ENCODE measurements at regions not wholly inside any gene's neighbourhood (a gene's known extent, or its start where the extent isn't known, plus 50 kb on each side); places are given as distances from the start of the nearest gene placed in this dataset.

DNA sequence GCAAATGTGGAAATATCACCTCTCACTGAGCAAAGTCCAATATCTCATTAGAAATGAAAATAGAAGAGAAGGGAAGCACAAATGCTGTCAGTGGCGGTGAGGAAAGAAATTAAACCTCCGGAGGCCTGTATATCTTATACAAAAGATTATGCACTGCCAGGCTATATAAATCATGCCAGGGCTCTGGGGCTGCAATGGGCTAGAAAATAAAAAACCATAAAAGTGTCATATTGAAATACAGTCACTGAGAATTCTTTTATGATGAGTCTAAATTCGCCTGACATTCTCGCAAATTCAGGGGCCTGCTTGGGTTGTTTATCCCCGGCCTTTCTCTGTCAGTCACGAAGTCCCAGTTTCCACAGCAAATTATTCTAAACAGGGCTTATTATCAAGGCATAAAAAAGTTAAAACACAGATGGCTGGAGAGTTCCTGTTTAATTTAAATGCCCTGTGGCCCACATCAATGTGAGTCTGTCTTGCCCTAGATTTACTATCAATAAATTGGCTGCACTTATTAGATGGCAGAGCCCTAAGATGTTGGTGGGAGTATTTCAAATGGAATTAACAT lies 193.8 kb downstream of the SNX10 start:
- Mint-ChIP-seq H3K36me3 (ENCODE audit: low read depth) (no peaks in the 10 kb centered on the region), H3K4me1 (ENCODE audit: low read depth) (no peaks in the 10 kb centered on the region), H3K27ac (no peak overlapping the region), H3K4me3 (no peak overlapping the region), H3K9me3 (no peaks in the 10 kb centered on the region), H3K27me3 (ENCODE audit: insufficient read depth) (peaks cover 9% of the 10 kb centered on the region)
- DNase-seq (ENCODE audit: low spot score): no peak
- intact Hi-C loops (cut with micrococcal nuclease): no loop called here

DNA sequence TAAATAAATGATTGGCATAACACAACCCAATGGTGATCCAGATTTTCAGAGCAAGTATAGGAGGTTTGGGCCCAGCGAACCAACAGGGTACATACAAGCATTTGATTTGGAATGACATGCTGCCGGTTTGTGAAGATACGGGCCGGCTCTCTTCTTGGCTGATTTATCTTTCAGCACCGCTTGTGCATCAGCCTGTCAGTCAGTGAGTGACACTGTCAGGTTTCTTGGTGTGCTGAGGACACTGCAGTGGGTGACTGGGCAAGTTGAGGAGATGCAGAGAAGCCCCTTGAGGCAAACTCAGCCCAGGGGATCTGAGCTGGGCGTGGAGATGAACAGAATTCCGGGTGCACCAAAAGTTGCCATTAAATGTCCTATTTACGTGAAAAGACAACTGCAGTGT lies 194.5 kb downstream of the SNX10 start:
- H3K4me1 Mint-ChIP-seq (ENCODE audit: low read depth): no peaks in the 10 kb centered on the region

DNA sequence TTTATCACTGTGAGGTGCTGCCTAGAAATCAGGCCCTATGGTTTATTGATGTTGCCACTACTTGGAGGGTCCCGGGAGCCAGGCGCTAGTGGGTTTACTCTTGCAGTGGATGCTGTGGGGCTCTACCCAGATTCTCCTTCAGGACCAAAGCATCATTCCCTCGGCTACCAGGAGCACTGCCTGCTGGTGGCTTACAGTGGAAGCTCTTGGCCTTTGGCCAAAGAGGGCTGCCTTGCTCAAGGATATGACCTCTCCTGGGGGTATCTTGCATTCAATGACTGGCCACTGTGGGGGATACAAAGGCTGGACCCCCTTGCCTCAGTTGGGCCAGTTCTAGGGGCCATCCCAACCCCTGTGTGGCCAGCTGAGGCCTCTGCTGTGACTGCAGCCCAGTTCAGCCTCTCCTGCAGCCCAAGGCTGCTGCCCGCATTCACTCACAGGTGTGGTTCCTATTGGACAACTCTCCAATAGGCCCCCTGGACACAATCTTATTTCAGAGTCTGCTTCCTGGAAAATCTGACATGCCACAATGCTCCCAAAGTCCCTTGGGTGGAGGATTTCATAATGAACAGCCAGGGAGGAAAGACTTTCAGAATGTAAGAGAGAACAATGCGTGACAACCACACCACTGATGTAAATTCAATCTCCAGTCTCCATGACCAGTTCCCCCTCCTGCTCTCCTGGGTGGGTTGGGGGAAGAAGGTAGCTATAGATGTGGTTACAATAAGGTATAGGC lies 196.3 kb downstream of the SNX10 start:
- peaks cover 3% of the 10 kb centered on the region for H3K27me3 Mint-ChIP-seq (ENCODE audit: insufficient read depth)
- DNase-seq (ENCODE audit: low spot score): no peak
- no peak overlapping the region for H3K27ac Mint-ChIP-seq
- no peak overlapping the region for H3K4me3 Mint-ChIP-seq
- H3K9me3 Mint-ChIP-seq: no peaks in the 10 kb centered on the region
- no peaks in the 10 kb centered on the region for H3K36me3 Mint-ChIP-seq (ENCODE audit: low read depth)
- no peaks in the 10 kb centered on the region for H3K4me1 Mint-ChIP-seq (ENCODE audit: low read depth)
- intact Hi-C loops (cut with micrococcal nuclease): no loop called here

More for the DNA sequence above, 194.5 kb downstream of the SNX10 start:
- intact Hi-C loops (cut with micrococcal nuclease): no loop called here
- no peak for DNase-seq (ENCODE audit: low spot score)
- Mint-ChIP-seq H3K27me3 (ENCODE audit: insufficient read depth) (peaks cover 8% of the 10 kb centered on the region), H3K9me3 (no peaks in the 10 kb centered on the region), H3K27ac (no peak overlapping the region), H3K4me3 (no peak overlapping the region), H3K36me3 (ENCODE audit: low read depth) (no peaks in the 10 kb centered on the region)

DNA sequence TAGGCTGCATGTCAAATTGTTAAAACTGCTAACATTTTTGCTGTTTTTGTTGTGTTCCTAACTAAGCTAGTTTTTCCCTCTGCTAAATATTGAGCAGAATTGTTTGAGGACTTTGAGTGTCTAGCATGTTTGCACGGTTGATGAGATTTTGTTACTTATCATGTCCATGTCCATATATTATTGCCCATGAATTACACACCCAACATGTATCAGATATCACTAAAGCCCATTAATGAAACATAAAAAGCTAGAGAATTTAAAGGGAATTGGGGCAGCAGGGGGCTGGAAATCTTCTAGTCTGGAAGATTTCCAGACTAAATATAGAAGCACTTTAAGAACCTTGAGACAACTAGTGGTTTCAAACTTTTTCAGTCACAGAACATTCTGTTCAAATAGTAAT lies 197.7 kb downstream of the SNX10 start:
- DNase-seq (ENCODE audit: low spot score): no peak
- H3K36me3 Mint-ChIP-seq (ENCODE audit: low read depth): no peaks in the 10 kb centered on the region
- no peaks in the 10 kb centered on the region for H3K4me1 Mint-ChIP-seq (ENCODE audit: low read depth)
- no peak overlapping the region for H3K27ac Mint-ChIP-seq
- no peaks in the 10 kb centered on the region for H3K9me3 Mint-ChIP-seq
- intact Hi-C loops (cut with micrococcal nuclease): no loop called here
- H3K27me3 Mint-ChIP-seq (ENCODE audit: insufficient read depth): peaks cover 2% of the 10 kb centered on the region
- H3K4me3 Mint-ChIP-seq: no peak overlapping the region

DNA sequence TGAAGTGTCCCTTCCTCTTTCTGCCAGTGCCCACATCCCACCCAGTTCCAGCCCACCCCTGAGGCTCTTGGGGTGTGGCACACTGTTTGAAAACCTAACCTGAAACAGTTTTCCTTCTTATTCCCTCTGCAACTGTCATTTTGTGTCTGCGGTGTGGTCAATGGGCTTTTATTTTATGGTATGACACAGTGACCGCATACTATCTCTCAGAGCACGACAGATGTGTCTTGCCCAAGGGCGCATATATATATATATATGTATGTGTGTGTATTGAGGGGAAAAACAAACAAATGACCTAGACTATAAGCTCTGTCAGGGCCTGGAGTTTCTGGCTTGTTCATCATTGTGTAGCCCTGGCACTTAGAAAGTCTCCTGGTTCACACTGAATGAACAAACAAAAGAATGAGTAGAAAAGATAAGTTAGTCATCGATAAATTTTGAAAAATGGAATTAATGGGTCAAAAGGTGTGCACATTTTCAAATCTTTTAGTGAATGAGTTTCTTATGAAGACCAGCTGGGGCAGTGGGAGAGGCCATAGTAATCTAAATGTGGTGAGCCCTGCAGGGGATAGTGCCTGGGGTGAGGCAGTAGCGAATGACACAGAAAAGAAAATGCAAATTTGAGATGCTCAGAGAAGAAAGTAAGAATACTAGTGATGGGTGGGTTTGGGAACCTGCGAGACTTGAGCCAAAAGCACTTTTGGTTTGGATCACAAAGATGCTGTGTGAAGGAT lies 198.4 kb downstream of the SNX10 start:
- Mint-ChIP-seq H3K9me3 (no peaks in the 10 kb centered on the region), H3K4me3 (no peak overlapping the region), H3K36me3 (ENCODE audit: low read depth) (no peaks in the 10 kb centered on the region), H3K27me3 (ENCODE audit: insufficient read depth) (peaks cover 3% of the 10 kb centered on the region), H3K4me1 (ENCODE audit: low read depth) (no peaks in the 10 kb centered on the region), H3K27ac (no peak overlapping the region)
- no peak for DNase-seq (ENCODE audit: low spot score)
- intact Hi-C loops (cut with micrococcal nuclease): no loop called here

DNA sequence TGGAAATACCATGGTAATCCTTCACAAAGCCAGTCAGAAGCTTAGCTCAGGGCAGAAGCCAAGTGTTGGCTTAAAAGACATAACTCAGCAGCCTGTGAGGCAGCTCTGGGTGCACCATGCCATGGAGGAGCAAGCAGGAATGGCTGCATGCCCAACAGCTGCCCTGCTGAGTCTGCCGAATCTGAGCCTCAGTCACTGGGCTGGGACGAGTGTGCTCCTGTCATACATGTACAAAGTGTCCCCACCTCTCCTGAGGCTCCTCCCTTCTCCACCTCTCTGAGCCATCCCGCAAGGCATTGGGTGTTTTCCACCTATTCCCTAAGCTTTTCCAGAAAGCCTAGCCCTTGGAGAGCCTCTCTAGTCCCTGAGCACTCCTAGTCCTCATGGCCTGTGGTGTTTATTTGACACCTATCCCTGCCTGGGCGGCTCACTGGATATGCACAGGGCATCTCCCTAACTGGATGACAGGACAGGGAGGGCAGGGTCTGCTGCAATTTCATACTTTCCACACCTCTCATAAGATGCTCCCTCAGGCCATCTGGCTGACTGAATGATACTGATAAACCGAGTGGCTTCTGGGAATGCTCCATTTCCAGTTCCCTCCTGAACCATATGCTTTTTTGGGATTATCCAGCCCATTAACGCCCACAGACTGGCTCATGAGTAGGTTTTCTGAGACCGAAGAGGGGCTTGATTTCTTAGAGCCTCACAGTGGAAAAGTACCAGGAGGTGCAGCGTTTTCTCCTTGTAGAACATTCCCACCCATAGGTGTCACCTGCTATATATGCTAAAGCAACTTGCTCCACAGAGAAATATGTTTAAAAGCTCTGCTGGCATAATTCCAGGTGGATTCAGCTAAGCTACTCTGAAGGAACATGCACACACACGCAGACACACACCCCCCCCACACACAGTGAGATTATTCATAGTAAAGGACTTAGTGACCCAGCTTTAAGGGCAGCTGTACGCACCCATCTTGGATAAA lies 199.3 kb downstream of the SNX10 start:
- no peak for DNase-seq (ENCODE audit: low spot score)
- no peaks in the 10 kb centered on the region for H3K9me3 Mint-ChIP-seq
- intact Hi-C loops (cut with micrococcal nuclease): no loop called here
- H3K4me3 Mint-ChIP-seq: no peak overlapping the region
- H3K36me3 Mint-ChIP-seq (ENCODE audit: low read depth): no peaks in the 10 kb centered on the region
- no peak overlapping the region for H3K27ac Mint-ChIP-seq
- peaks cover 3% of the 10 kb centered on the region for H3K27me3 Mint-ChIP-seq (ENCODE audit: insufficient read depth)
- H3K4me1 Mint-ChIP-seq (ENCODE audit: low read depth): no peaks in the 10 kb centered on the region

DNA sequence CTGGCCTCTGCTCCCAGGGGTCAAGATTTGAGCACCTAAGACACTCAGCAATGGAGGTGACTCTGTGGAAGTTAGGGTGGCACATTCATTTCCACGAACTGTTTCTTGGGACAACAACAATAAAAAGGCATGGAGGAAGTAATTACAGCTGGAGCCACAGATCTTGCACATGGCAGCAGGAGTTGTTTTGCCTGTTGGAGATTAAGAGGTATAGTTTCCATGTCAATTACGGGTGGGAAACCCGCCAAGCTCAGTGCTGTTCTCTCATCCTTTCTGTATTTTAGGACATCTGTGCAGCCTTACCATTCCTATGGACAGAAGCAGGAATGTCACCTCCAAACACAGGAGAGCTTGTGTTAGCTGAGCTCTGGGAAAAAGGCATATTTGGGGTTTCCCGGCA lies 201.2 kb downstream of the SNX10 start:
- intact Hi-C loops (cut with micrococcal nuclease): no loop called here
- H3K27ac Mint-ChIP-seq: no peak overlapping the region
- peaks cover 3% of the 10 kb centered on the region for H3K27me3 Mint-ChIP-seq (ENCODE audit: insufficient read depth)
- no peaks in the 10 kb centered on the region for H3K9me3 Mint-ChIP-seq
- no peaks in the 10 kb centered on the region for H3K36me3 Mint-ChIP-seq (ENCODE audit: low read depth)
- no peaks in the 10 kb centered on the region for H3K4me1 Mint-ChIP-seq (ENCODE audit: low read depth)
- H3K4me3 Mint-ChIP-seq: no peak overlapping the region
- DNase-seq (ENCODE audit: low spot score): no peak

DNA sequence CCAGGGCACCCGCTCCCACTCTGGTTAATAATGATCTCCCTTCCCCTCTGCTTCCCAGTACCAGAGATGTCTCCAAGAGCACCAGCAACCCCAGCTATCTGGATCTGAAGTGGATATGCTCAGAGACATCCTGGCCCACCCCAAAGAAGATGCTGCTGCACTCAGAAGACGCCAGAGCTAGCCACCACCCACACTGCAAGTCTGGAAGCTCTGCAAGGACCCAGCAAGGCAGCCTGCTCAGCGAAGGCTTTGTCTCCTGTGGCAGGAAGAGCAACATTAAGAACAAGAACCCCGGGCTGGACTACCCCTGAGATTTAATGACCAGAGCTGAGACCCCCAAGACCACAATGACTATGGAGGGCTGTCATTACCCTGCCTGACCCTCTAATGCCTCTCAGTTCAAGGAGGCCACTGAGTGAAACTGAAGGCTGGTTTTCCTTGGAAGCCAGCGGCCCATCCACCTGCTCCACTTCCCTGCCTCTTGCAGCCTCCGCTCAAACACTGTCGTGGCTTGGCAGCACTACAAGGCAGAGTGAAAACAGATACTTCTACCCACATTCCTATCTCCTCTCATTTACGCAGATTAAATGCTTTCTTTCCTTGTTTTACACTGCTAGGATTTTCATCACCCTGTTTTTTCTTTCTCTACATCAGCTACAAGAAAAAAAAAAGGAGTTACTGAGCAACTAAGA lies 202.2 kb downstream of the SNX10 start:
- H3K36me3 Mint-ChIP-seq (ENCODE audit: low read depth): no peaks in the 10 kb centered on the region
- no peak for DNase-seq (ENCODE audit: low spot score)
- H3K9me3 Mint-ChIP-seq: no peaks in the 10 kb centered on the region
- peaks cover 3% of the 10 kb centered on the region for H3K27me3 Mint-ChIP-seq (ENCODE audit: insufficient read depth)
- H3K27ac Mint-ChIP-seq: no peak overlapping the region
- H3K4me1 Mint-ChIP-seq (ENCODE audit: low read depth): no peaks in the 10 kb centered on the region
- H3K4me3 Mint-ChIP-seq: no peak overlapping the region
- intact Hi-C loops (cut with micrococcal nuclease): no loop called here

DNA sequence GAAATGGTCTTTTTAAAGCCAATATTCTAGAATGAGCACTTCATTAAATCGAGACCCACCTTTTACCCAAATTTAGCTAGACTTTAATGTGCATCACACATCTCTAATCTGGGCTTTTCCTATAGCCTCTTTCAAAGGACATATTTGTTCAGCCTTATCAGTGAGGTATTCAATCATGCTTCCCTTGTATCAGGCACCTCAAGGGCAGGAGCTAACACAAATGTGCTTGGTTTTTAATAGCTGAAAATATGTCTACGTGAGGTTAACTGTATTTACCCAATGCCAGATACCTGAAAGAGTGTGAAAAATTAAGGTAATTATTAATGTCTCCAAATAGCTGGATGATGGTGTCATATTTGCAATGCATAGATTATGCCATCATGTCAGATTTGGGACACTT lies 203.9 kb downstream of the SNX10 start:
- no peak for DNase-seq (ENCODE audit: low spot score)
- Mint-ChIP-seq H3K9me3 (no peaks in the 10 kb centered on the region), H3K27me3 (ENCODE audit: insufficient read depth) (peaks cover 3% of the 10 kb centered on the region), H3K36me3 (ENCODE audit: low read depth) (no peaks in the 10 kb centered on the region), H3K4me1 (ENCODE audit: low read depth) (no peaks in the 10 kb centered on the region), H3K4me3 (no peak overlapping the region), H3K27ac (no peak overlapping the region)
- intact Hi-C loops (cut with micrococcal nuclease): no loop called here

DNA sequence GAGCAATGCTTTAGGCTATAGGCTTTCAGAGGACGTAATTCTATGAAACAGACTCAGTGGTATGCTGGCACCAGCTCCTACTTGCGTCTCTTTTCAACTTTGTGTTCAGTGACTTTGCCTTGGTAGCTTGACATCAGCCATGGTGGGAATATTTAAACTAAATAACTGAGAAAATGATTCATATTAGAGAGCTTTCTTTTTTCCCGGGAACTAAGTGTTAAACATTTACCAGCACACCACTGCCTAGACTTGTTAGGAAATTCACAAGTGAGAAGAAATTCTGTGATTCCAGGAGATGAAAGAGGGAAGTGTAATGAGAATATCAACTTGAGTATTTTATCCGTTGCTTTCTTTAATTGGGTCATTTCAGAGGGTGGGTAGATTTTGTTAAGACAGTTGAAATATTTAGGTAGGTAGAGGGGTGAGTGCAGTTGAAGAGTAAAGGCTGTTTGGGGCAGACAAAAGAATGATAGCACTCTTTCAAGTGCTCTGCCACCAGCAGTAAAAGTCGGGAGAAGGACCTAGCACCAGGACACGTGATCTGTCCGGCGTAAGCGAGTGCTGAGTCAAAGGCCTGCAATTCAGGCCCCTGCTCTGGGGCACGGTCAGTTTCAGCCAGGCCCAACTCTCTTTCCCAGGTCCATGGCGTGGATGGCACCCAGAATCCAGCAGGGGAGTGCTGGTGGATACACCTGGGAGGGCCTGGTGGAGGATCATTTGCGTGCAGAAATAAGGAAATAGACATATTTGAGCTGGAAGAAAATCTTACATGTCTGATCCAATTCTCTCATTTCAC lies 206.3 kb downstream of the SNX10 start:
- Mint-ChIP-seq H3K27ac (no peak overlapping the region), H3K4me3 (no peak overlapping the region), H3K36me3 (ENCODE audit: low read depth) (no peaks in the 10 kb centered on the region), H3K9me3 (no peaks in the 10 kb centered on the region), H3K27me3 (ENCODE audit: insufficient read depth) (peaks cover 6% of the 10 kb centered on the region), H3K4me1 (ENCODE audit: low read depth) (no peaks in the 10 kb centered on the region)
- intact Hi-C loops (cut with micrococcal nuclease): no loop called here
- DNase-seq (ENCODE audit: low spot score): no peak

DNA sequence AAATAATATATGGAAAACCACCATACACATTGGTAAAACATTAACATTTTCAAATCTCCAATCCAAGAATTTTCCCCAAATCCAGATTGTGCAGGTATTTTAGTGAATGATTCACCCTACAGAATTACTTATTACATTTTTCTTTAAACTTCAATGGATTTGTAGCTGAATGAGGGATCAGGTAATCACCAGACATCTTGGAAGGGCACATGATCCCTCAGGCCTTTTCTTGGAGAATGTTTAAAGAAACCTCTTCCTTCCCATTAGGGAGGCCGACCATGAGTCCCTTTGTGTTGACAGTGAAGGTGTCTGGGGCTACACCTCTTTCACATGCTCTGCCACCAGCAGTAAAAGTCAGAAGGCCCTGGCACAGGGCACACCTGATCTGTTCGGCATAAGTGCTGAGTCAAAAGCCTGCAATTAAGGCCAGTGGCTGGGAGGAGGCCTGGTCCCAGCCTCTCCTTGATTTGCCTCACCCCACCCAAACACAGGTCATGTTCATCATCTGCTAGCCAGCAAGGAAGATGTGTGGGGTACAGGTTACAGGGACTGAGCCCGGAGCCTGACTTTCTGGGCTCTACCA lies 207.7 kb downstream of the SNX10 start:
- Mint-ChIP-seq H3K9me3 (no peaks in the 10 kb centered on the region), H3K4me3 (no peak overlapping the region), H3K27me3 (ENCODE audit: insufficient read depth) (peaks cover 6% of the 10 kb centered on the region), H3K27ac (no peak overlapping the region), H3K36me3 (ENCODE audit: low read depth) (no peaks in the 10 kb centered on the region), H3K4me1 (ENCODE audit: low read depth) (no peaks in the 10 kb centered on the region)
- DNase-seq (ENCODE audit: low spot score): no peak
- intact Hi-C loops (cut with micrococcal nuclease): no loop called here

Measured in activated T-helper 1 cell treated with anti-CD3 and anti-CD28 coated beads, Interleukin-12 subunit alpha, Interleukin-12 subunit beta, Interleukin-2, Interleukin-4 antibody, amounts not matched to agents 30 ng/mL and 10 ng/mL and 1 ng/mL, durations not matched to agents 14 hours and 24 hours and 36 hours (primary cell).